H9 (cell line): ENCODE measurements at regions not wholly inside any gene's neighbourhood (a gene's known extent, or its start where the extent isn't known, plus 50 kb on each side); places are given as distances from the start of the nearest gene placed in this dataset.

Experiments used
- DNase-seq: peaks from one replicate; pipeline ENCODE4 v3.0.0-alpha.2; 2017
- H2AFZ ChIP-seq: one replicate; pipeline ENCODE4 v1.6.1; 2013; ENCODE audit warnings: mild to moderate bottlenecking, low read length, control low read depth, moderate library complexity
- H2AK5ac ChIP-seq: 2 replicates; pipeline ENCODE4 v1.6.1; 2013; ENCODE audit warnings: low read length, control low read depth, mixed read lengths; ENCODE audit not compliant: insufficient read length
- H2BK120ac ChIP-seq: one replicate; pipeline ENCODE4 v1.6.1; 2013; ENCODE audit warnings: low read depth, mild to moderate bottlenecking, low read length, control low read depth, inconsistent platforms; ENCODE audit not compliant: poor library complexity, severe bottlenecking
- H2BK12ac ChIP-seq: 2 replicates; pipeline ENCODE4 v1.6.1; 2013; ENCODE audit warnings: low read length, control low read depth, mixed read lengths, low read depth; ENCODE audit not compliant: insufficient read length
- H2BK15ac ChIP-seq: 2 replicates; pipeline ENCODE4 v1.6.1; 2013; ENCODE audit warnings: low read depth, low read length, control low read depth
- H2BK20ac ChIP-seq: one replicate; pipeline ENCODE4 v1.6.1; 2013; ENCODE audit warnings: low read depth, mild to moderate bottlenecking, low read length, control low read depth, inconsistent platforms; ENCODE audit not compliant: poor library complexity, severe bottlenecking
- H2BK5ac ChIP-seq: 2 replicates; pipeline ENCODE4 v1.6.1; 2013; ENCODE audit warnings: low read length, control low read depth, mixed read lengths; ENCODE audit not compliant: insufficient read length
- H3K14ac ChIP-seq: 2 replicates; pipeline ENCODE4 v1.6.1; 2013; ENCODE audit warnings: low read length, control low read depth; ENCODE audit not compliant: insufficient read depth
- H3K18ac ChIP-seq: 2 replicates; pipeline ENCODE4 v1.6.1; 2013; ENCODE audit warnings: low read depth, mild to moderate bottlenecking, mixed read lengths, low read length, control low read depth; ENCODE audit not compliant: insufficient read length
- H3K23ac ChIP-seq: 2 replicates; pipeline ENCODE4 v1.6.1; 2013; ENCODE audit warnings: low read length, control low read depth, mixed read lengths, low read depth; ENCODE audit not compliant: insufficient read length
- H3K23me2 ChIP-seq: 2 replicates; pipeline ENCODE4 v1.6.1; 2013; ENCODE audit warnings: low read depth, mild to moderate bottlenecking, mixed read lengths, low read length, control low read depth; ENCODE audit not compliant: insufficient read length, poor library complexity, severe bottlenecking
- H3K27ac ChIP-seq: 2 replicates; pipeline ENCODE4 v1.5.1; 2013; ENCODE audit warnings: low read length, control low read depth, mixed read lengths, low read depth; ENCODE audit not compliant: insufficient read length
- H3K27me3 ChIP-seq: 2 replicates; pipeline ENCODE4 v1.6.1; 2013; ENCODE audit warnings: low read length, control low read depth, inconsistent platforms; ENCODE audit not compliant: insufficient read depth
- H3K4ac ChIP-seq: 2 replicates; pipeline ENCODE4 v1.6.1; 2013; ENCODE audit warnings: low read depth, mild to moderate bottlenecking, control low read depth, inconsistent platforms, low read length, moderate library complexity
- H3K4me1 ChIP-seq: 2 replicates; pipeline ENCODE4 v1.6.1; 2013; ENCODE audit warnings: low read length, control low read depth, inconsistent platforms; ENCODE audit not compliant: insufficient read depth
- H3K4me2 ChIP-seq: 2 replicates; pipeline ENCODE4 v1.6.1; 2013; ENCODE audit warnings: low read length, control low read depth, mixed read lengths; ENCODE audit not compliant: insufficient read length, insufficient read depth
- H3K56ac ChIP-seq: 2 replicates; pipeline ENCODE4 v1.6.1; 2013; ENCODE audit warnings: low read depth, mild to moderate bottlenecking, mixed read lengths, low read length, control low read depth; ENCODE audit not compliant: insufficient read length
- H3K79me1 ChIP-seq: 2 replicates; pipeline ENCODE4 v1.6.1; 2013; ENCODE audit warnings: low read depth, mild to moderate bottlenecking, moderate library complexity, low read length, control low read depth, inconsistent platforms; ENCODE audit not compliant: insufficient read depth, poor library complexity, severe bottlenecking
- H3K79me2 ChIP-seq: 2 replicates; pipeline ENCODE4 v1.6.1; 2013; ENCODE audit warnings: low read length, control low read depth, inconsistent platforms; ENCODE audit not compliant: insufficient read depth
- H3K9ac ChIP-seq: 2 replicates; pipeline ENCODE4 v1.6.1; 2013; ENCODE audit warnings: low read length, control low read depth, mixed read lengths; ENCODE audit not compliant: insufficient read length; ENCODE audit errors: extremely low read depth
- H3K9me3 ChIP-seq: one replicate; pipeline ENCODE4 v1.6.1; 2013; ENCODE audit warnings: low read depth, low read length, inconsistent platforms; ENCODE audit not compliant: control insufficient read depth
- H3T11ph ChIP-seq: one replicate; pipeline ENCODE4 v1.6.1; 2013; ENCODE audit warnings: mild to moderate bottlenecking, low read length, control low read depth, inconsistent platforms
- H4K20me1 ChIP-seq: one replicate; pipeline ENCODE4 v1.6.1; 2013; ENCODE audit not compliant: control insufficient read depth, insufficient read length, insufficient read depth
- H4K5ac ChIP-seq: 2 replicates; pipeline ENCODE4 v1.6.1; 2013; ENCODE audit warnings: low read depth, mild to moderate bottlenecking, mixed read lengths, low read length, control low read depth; ENCODE audit not compliant: insufficient read length
- H4K8ac ChIP-seq: replicated peaks from 2 replicates; pipeline ENCODE4 v1.6.1; 2013; ENCODE audit warnings: low read length, control low read depth, mixed read lengths, low read depth; ENCODE audit not compliant: insufficient read length
- H4K91ac ChIP-seq: 2 replicates; pipeline ENCODE4 v1.6.1; 2013; ENCODE audit warnings: low read depth, mild to moderate bottlenecking, moderate library complexity, mixed read lengths, low read length, control low read depth; ENCODE audit not compliant: insufficient read length
- H3K27ac Mint-ChIP-seq, 3 experiments: 2 replicates in 2 of 3; 3 replicates in 1 of 3; pipeline ENCODE4 v1.8.0; 2020 to 2021; ENCODE audit warnings: mixed read lengths in 3 of 3, mild to moderate bottlenecking in 1 of 3, moderate library complexity in 1 of 3
- H3K27me3 Mint-ChIP-seq: 2 replicates; pipeline ENCODE4 v1.8.0; 2021; ENCODE audit warnings: low read depth, mild to moderate bottlenecking, moderate library complexity, mixed read lengths
- H3K36me3 Mint-ChIP-seq, 3 experiments: 2 replicates in 2 of 3; 3 replicates in 1 of 3; pipeline ENCODE4 v1.8.0; 2020 to 2021; ENCODE audit warnings: low read depth in 3 of 3, mixed read lengths in 3 of 3; ENCODE audit not compliant: insufficient read depth in 1 of 3
- H3K4me1 Mint-ChIP-seq, 2 experiments: 2 replicates each; pipeline ENCODE4 v1.8.0; 2020; ENCODE audit warnings: mixed read lengths in 2 of 2
- H3K4me3 Mint-ChIP-seq, 2 experiments: 2 replicates in 1 of 2; 3 replicates in 1 of 2; pipeline ENCODE4 v1.8.0; 2020 to 2021; ENCODE audit warnings: mild to moderate bottlenecking in 2 of 2, mixed read lengths in 2 of 2, moderate library complexity in 1 of 2
- H3K9me3 Mint-ChIP-seq, 2 experiments: 2 replicates in 1 of 2; 3 replicates in 1 of 2; pipeline ENCODE4 v1.8.0; 2020; ENCODE audit warnings: mild to moderate bottlenecking in 2 of 2, mixed read lengths in 2 of 2, moderate library complexity in 1 of 2
- WGBS: extraction: QIAGEN DNeasy Blood & Tissue Kit; methylation state at CpG from one replicate; pipeline ENCODE4 v1.1.7; 2013; ENCODE audit warnings: missing lambda C conversion rate, low lambda C conversion rate, mixed read lengths; ENCODE audit not compliant: insufficient read length; ENCODE audit errors: extremely low coverage; 5-methylcytosine and 5-hydroxymethylcytosine counted together
- TF ChIP-seq, protein P1 (sequence below): fragments of 200-600 bp; sonication (generic); conservative IDR thresholded peaks from 3 replicates; pipeline ENCODE4 v1.8.0; 2021; ENCODE audit warnings: antibody characterized with exemption, mild to moderate bottlenecking

GRCh38 chr2:4180631-4181030 is 477.3 kb downstream of the DCDC2C start:
- no peak overlapping the region for H3K27ac Mint-ChIP-seq
- no peaks in the 10 kb centered on the region for H3K79me2 ChIP-seq
- peaks cover 39 to 44% of the 10 kb centered on the region in 2 experiments for H3K9me3 Mint-ChIP-seq
- H2BK5ac ChIP-seq = no peak overlapping the region
- H3K27me3 Mint-ChIP-seq = no peaks in the 10 kb centered on the region
- no peaks in the 10 kb centered on the region for H3K27me3 ChIP-seq
- H2AFZ ChIP-seq = no peak overlapping the region
- no peaks in the 10 kb centered on the region for H3K79me1 ChIP-seq
- no peaks in the 10 kb centered on the region for H3K4me1 ChIP-seq
- 0 out of 4 replicates have a peak, but pooled peaks cover 3 to 4% of the 10 kb centered on the region in 2 experiments for H3K4me1 Mint-ChIP-seq
- H2AK5ac ChIP-seq = no peak overlapping the region
- H4K5ac ChIP-seq = no peak overlapping the region
- WGBS = no CpG with 5 or more reads among the region's 2 CpGs
- H4K20me1 ChIP-seq = no peaks in the 10 kb centered on the region
- H2BK120ac ChIP-seq = no peak overlapping the region
- no peak overlapping the region for H2BK15ac ChIP-seq
- H3K18ac ChIP-seq = no peak overlapping the region
- H4K91ac ChIP-seq = no peak overlapping the region
- H3K4ac ChIP-seq = no peak overlapping the region
- no peak overlapping the region for H3K9ac ChIP-seq
- H3K4me2 ChIP-seq = no peak overlapping the region
- H3K4me3 Mint-ChIP-seq = no peak overlapping the region
- H3K27ac ChIP-seq = no peak overlapping the region
- H3K23ac ChIP-seq = no peak overlapping the region
- H3K23me2 ChIP-seq = no peaks in the 10 kb centered on the region
- no peak overlapping the region for H2BK20ac ChIP-seq
- TF ChIP-seq, protein P1, sequence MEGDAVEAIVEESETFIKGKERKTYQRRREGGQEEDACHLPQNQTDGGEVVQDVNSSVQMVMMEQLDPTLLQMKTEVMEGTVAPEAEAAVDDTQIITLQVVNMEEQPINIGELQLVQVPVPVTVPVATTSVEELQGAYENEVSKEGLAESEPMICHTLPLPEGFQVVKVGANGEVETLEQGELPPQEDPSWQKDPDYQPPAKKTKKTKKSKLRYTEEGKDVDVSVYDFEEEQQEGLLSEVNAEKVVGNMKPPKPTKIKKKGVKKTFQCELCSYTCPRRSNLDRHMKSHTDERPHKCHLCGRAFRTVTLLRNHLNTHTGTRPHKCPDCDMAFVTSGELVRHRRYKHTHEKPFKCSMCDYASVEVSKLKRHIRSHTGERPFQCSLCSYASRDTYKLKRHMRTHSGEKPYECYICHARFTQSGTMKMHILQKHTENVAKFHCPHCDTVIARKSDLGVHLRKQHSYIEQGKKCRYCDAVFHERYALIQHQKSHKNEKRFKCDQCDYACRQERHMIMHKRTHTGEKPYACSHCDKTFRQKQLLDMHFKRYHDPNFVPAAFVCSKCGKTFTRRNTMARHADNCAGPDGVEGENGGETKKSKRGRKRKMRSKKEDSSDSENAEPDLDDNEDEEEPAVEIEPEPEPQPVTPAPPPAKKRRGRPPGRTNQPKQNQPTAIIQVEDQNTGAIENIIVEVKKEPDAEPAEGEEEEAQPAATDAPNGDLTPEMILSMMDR = no peak
- DNase-seq = no peak
- H4K8ac ChIP-seq = no peak overlapping the region
- no peak overlapping the region for H3K56ac ChIP-seq
- no peak overlapping the region for H3K14ac ChIP-seq
- H3K9me3 ChIP-seq = peaks cover 17% of the 10 kb centered on the region
- peaks cover 15 to 39% (median 18%) of the 10 kb centered on the region in 3 experiments for H3K36me3 Mint-ChIP-seq
- H2BK12ac ChIP-seq = no peak overlapping the region
- no peak overlapping the region for H3T11ph ChIP-seq
